Glutamatergic neuron (in vitro differentiated cells): ENCODE measurements at regions not wholly inside any gene's neighbourhood (a gene's known extent, or its start where the extent isn't known, plus 50 kb on each side); places are given as distances from the start of the nearest gene placed in this dataset.

ENCODE experiments used
- DNase-seq: peaks from one replicate; pipeline ENCODE4 v3.0.0; 2022
- H3K27ac Mint-ChIP-seq: one replicate; pipeline ENCODE4 v1.8.0; 2020; ENCODE audit warnings: mild to moderate bottlenecking, mixed read lengths, inconsistent platforms; ENCODE audit not compliant: unreplicated experiment
- H3K27me3 Mint-ChIP-seq: one replicate; pipeline ENCODE4 v1.8.0; 2020; ENCODE audit warnings: mild to moderate bottlenecking, moderate library complexity, mixed read lengths, inconsistent platforms; ENCODE audit not compliant: unreplicated experiment
- H3K36me3 Mint-ChIP-seq: one replicate; pipeline ENCODE4 v1.8.0; 2020; ENCODE audit warnings: mild to moderate bottlenecking, mixed read lengths, inconsistent platforms; ENCODE audit not compliant: unreplicated experiment
- H3K4me1 Mint-ChIP-seq: one replicate; pipeline ENCODE4 v1.8.0; 2020; ENCODE audit warnings: mild to moderate bottlenecking, low read depth, mixed read lengths, inconsistent platforms; ENCODE audit not compliant: unreplicated experiment
- H3K4me3 Mint-ChIP-seq: one replicate; pipeline ENCODE4 v1.8.0; 2020; ENCODE audit warnings: mild to moderate bottlenecking, mixed read lengths, inconsistent platforms; ENCODE audit not compliant: unreplicated experiment
- H3K9me3 Mint-ChIP-seq: one replicate; pipeline ENCODE4 v1.8.0; 2020; ENCODE audit warnings: mild to moderate bottlenecking, moderate library complexity, mixed read lengths, inconsistent platforms; ENCODE audit not compliant: unreplicated experiment
- TF ChIP-seq, protein P1 (sequence below): fragments of 200-600 bp; sonication (generic); IDR thresholded peaks from one replicate; pipeline ENCODE4 v1.5.0; 2021; ENCODE audit not compliant: partially characterized antibody, unreplicated experiment

DNA sequence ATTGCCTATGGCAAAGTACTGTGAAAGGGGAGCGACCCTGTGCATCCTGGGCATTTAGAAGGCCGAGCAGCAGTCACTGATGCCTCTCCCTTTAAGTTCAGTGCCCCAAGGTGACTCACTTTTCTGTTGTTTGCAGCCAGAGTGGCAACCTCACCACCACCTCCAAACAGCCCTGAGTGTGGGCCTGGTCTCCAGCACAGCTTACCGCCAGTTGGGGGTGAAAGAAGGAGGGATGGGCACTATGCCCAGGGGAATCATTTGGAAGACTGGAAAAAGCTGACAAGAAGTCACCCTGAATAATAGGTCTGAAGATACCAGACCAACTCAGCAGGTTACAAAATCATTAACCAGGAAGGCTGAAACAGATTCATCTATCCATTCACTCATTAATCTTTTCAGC lies 571.8 kb downstream of the EPHB1 start:
- no peaks in the 10 kb centered on the region for H3K4me1 Mint-ChIP-seq
- no peak overlapping the region for H3K27ac Mint-ChIP-seq
- no peaks in the 10 kb centered on the region for H3K36me3 Mint-ChIP-seq
- no peaks in the 10 kb centered on the region for H3K27me3 Mint-ChIP-seq
- DNase-seq = no peak
- no peak overlapping the region for H3K4me3 Mint-ChIP-seq
- TF ChIP-seq, protein P1, sequence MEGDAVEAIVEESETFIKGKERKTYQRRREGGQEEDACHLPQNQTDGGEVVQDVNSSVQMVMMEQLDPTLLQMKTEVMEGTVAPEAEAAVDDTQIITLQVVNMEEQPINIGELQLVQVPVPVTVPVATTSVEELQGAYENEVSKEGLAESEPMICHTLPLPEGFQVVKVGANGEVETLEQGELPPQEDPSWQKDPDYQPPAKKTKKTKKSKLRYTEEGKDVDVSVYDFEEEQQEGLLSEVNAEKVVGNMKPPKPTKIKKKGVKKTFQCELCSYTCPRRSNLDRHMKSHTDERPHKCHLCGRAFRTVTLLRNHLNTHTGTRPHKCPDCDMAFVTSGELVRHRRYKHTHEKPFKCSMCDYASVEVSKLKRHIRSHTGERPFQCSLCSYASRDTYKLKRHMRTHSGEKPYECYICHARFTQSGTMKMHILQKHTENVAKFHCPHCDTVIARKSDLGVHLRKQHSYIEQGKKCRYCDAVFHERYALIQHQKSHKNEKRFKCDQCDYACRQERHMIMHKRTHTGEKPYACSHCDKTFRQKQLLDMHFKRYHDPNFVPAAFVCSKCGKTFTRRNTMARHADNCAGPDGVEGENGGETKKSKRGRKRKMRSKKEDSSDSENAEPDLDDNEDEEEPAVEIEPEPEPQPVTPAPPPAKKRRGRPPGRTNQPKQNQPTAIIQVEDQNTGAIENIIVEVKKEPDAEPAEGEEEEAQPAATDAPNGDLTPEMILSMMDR = no peak
- H3K9me3 Mint-ChIP-seq = no peaks in the 10 kb centered on the region

DNA sequence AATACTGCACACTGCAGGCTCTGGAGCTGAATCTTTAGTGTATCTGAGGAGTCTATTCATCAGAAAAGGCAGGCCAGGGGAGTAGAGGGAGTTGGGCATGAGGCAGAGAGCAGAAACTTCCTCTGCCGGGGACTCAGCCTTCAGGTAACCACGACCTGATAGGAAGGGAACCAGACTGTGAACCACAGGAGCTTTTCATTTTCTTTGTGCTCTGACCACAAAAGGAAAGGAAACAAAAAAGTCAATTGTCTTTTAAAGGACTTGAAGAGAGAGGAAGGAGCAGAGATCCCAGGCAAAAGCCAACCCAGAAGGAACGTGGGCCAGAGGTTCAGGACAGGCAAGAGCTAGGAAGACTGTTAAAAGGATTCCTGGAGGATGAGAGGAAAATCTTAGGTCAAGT lies 573.3 kb downstream of the EPHB1 start:
- Mint-ChIP-seq H3K9me3 (no peaks in the 10 kb centered on the region), H3K4me1 (no peaks in the 10 kb centered on the region), H3K36me3 (no peaks in the 10 kb centered on the region), H3K4me3 (no peak overlapping the region), H3K27ac (no peak overlapping the region), H3K27me3 (no peaks in the 10 kb centered on the region)
- no peak for DNase-seq
- TF ChIP-seq, protein P1 = no peak

DNA sequence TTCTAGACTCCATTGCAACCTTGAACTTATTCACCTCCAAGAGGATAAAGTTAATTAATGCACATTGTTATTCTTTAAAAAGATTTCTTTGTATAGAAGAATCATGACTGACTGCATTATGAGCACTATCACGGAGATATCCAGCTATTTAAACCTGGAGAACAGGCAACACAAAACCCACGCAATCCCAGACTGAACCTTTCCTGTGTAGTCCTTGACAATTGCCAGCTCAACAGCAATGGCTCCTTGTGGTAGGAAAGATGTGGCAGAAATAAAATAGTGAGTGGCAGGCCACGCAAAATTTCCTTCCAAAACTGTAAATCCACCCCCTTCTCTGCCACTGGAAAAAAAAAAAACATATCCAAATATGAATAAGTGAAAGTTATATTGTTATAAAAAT lies 573.7 kb downstream of the EPHB1 start:
- H3K27me3 Mint-ChIP-seq = no peaks in the 10 kb centered on the region
- no peak overlapping the region for H3K27ac Mint-ChIP-seq
- H3K4me3 Mint-ChIP-seq = no peak overlapping the region
- no peak for DNase-seq
- TF ChIP-seq, protein P1 = no peak
- no peaks in the 10 kb centered on the region for H3K9me3 Mint-ChIP-seq
- H3K4me1 Mint-ChIP-seq = no peaks in the 10 kb centered on the region
- H3K36me3 Mint-ChIP-seq = no peaks in the 10 kb centered on the region

DNA sequence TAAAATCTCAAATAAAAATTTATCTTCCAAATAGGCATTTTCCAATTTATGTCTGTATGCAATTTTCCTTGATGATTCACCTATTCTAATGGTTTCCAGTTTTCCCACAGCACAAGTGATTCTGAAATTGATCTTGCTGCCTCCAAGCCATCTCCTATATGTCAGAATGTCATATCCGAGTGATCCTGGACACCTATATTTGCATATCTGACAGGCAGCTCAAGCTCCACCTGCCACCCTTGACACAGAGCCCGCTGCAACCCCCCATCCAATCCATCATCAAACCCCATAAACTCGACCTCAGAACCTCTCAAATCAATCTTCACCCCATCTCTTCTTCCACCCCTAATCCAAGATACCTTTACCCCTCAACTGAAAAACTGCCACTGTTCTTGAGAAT lies 579.5 kb downstream of the EPHB1 start:
- Mint-ChIP-seq H3K4me3 (no peak overlapping the region), H3K4me1 (no peaks in the 10 kb centered on the region), H3K27me3 (no peaks in the 10 kb centered on the region), H3K27ac (no peak overlapping the region), H3K9me3 (no peaks in the 10 kb centered on the region), H3K36me3 (no peaks in the 10 kb centered on the region)
- TF ChIP-seq, protein P1 = no peak
- DNase-seq = no peak

DNA sequence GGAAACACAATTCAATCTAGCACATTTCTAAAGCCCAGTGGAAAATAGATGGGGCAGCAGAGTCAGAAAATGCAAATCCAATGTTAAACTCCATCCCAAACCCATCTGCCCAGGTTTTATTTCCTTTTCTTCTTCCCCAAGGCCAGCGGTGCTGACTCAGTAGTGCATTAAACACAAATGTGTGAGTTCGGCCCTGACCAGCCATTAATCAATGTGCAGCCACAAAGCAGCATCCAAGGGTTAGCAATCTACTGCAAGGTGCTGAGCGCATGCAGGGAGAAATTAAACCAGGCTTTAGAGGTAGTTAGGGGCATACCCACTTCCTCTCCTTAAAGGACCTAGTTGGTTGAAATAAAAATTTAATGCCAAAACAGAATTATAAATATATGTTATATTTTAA lies 583.3 kb upstream of the PPP2R3A start:
- no peak overlapping the region for H3K27ac Mint-ChIP-seq
- H3K4me1 Mint-ChIP-seq = peaks cover 7% of the 10 kb centered on the region
- DNase-seq = no peak
- peaks cover 3% of the 10 kb centered on the region for H3K9me3 Mint-ChIP-seq
- TF ChIP-seq, protein P1 = no peak
- no peak overlapping the region for H3K4me3 Mint-ChIP-seq
- no peaks in the 10 kb centered on the region for H3K36me3 Mint-ChIP-seq
- H3K27me3 Mint-ChIP-seq = peaks cover 1% of the 10 kb centered on the region
